OCI-LY3 (cell line): ENCODE measurements at regions not wholly inside any gene's neighbourhood (a gene's known extent, or its start where the extent isn't known, plus 50 kb on each side); places are given as distances from the start of the nearest gene placed in this dataset.
A peak's percentile ranks its signal among the peaks of the same experiment; 100 is the strongest.

Source experiments
- H2AFZ ChIP-seq: fragments of 200-600, 300-600 bp; shearing (Covaris generic); 2 replicates; pipeline ENCODE4 v1.6.0; 2014; ENCODE audit warnings: antibody characterized with exemption, low read depth, low read length
- H3K27ac ChIP-seq: fragments of 200-600, 300-600 bp; sonication (generic); 2 replicates; pipeline ENCODE4 v1.5.1; 2014; ENCODE audit warnings: mild to moderate bottlenecking, low read length, moderate library complexity, mixed read lengths
- H3K27me3 ChIP-seq: fragments of 200-600, 300-600 bp; sonication (generic); 2 replicates; pipeline ENCODE4 v1.6.1; 2014; ENCODE audit warnings: low read depth, low read length, mixed read lengths
- H3K36me3 ChIP-seq: fragments of 200-600, 300-600 bp; sonication (generic); replicated peaks from 2 replicates; pipeline ENCODE3; 2014; ENCODE audit warnings: low read depth, low read length, mixed read lengths
- H3K4me1 ChIP-seq: fragments of 300-600, 200-600 bp; sonication (generic); 2 replicates; pipeline ENCODE4 v1.6.1; 2014; ENCODE audit warnings: low read length, mixed read lengths
- H3K4me2 ChIP-seq: fragments of 200-600, 300-600 bp; sonication (generic); 2 replicates; pipeline ENCODE4 v1.6.1; 2014; ENCODE audit warnings: low read length, mixed read lengths
- H3K4me3 ChIP-seq: fragments of 300-600, 200-600 bp; sonication (generic); 2 replicates; pipeline ENCODE4 v1.5.1; 2014; ENCODE audit warnings: antibody characterized with exemption, mild to moderate bottlenecking, low read length, moderate library complexity
- H3K79me2 ChIP-seq: fragments of 300-600, 200-600 bp; shearing (Covaris generic); 2 replicates; pipeline ENCODE4 v1.6.1; 2014; ENCODE audit warnings: mild to moderate bottlenecking, low read length, mixed read lengths
- H3K9ac ChIP-seq: fragments of 300-600, 200-600 bp; shearing (Covaris generic); 2 replicates; pipeline ENCODE4 v1.6.0; 2014; ENCODE audit warnings: mild to moderate bottlenecking, low read length, moderate library complexity
- H3K9me3 ChIP-seq: fragments of 200-600, 300-600 bp; shearing (Covaris generic); 2 replicates; pipeline ENCODE4 v1.6.1; 2014; ENCODE audit warnings: low read length, mixed read lengths; ENCODE audit not compliant: insufficient read depth
- H4K20me1 ChIP-seq: fragments of 200-600, 300-600 bp; sonication (generic); 2 replicates; pipeline ENCODE4 v1.6.1; 2016; ENCODE audit warnings: low read length, mixed read lengths; ENCODE audit not compliant: insufficient read depth
- EZH2phosphoT487 ChIP-seq: fragments of 200-600 bp; shearing (Covaris generic); IDR thresholded peaks from 2 replicates; pipeline ENCODE4 v1.6.1; 2018; ENCODE audit warnings: antibody characterized with exemption, mixed run types, low read depth
- TF ChIP-seq, protein P1 (sequence below): fragments of 200-600, 300-600 bp; sonication (generic); IDR thresholded peaks from 2 replicates; pipeline ENCODE4 v1.5.1; 2014; ENCODE audit warnings: antibody characterized with exemption, low read length, low read depth

DNA sequence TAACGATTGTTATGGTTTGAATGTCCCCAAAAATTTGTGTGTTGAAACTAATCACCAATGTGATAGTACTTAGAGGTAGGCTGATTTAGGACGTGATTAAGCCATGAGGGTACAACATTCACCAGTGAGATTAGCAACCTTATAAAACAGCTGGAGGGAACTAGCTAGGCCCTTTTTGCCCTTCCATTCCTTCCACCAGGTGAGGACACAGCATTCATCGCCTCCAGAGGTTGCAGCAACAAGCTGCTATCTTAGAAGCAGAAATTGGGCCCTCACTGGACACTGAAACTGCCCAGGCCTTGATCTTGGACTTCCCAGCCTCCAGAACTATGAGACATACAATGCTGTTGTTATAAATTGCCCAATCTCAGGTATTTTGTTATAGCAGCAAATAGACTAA is 340.7 kb upstream of the JARID2 start:
- peaks cover 20% of the 10 kb centered on the region for H3K4me1 ChIP-seq

DNA sequence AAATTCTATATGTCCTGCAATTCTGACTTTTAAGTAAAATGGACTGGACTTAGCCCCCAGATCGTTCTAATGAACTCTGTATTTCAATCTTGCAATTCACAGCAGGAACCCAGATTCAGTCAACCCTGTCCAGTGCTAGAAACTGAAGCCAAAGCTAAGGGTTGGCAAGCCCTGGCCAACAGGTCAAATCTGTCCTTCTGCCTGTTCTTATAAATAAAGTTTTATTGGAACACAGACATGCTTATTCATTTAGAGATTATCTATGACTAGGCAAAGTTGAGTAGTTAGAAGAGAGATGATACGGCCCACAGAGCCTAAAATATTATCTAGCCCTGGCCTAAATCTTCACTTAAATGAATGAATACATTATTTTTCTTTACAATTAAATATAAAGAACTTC is 339.2 kb upstream of the JARID2 start:
- H3K27me3 ChIP-seq = no peaks in the 10 kb centered on the region
- H3K27ac ChIP-seq = no peak overlapping the region
- no peaks in the 10 kb centered on the region for H3K36me3 ChIP-seq
- H2AFZ ChIP-seq = no peak overlapping the region
- no peak overlapping the region for H3K9ac ChIP-seq
- no peak overlapping the region for H3K4me3 ChIP-seq
- no peaks in the 10 kb centered on the region for H3K9me3 ChIP-seq
- H4K20me1 ChIP-seq = no peaks in the 10 kb centered on the region
- H3K4me1 ChIP-seq = peaks cover 34% of the 10 kb centered on the region
- no peak overlapping the region for H3K4me2 ChIP-seq
- no peak for TF ChIP-seq EZH2phosphoT487
- TF ChIP-seq, protein P1, sequence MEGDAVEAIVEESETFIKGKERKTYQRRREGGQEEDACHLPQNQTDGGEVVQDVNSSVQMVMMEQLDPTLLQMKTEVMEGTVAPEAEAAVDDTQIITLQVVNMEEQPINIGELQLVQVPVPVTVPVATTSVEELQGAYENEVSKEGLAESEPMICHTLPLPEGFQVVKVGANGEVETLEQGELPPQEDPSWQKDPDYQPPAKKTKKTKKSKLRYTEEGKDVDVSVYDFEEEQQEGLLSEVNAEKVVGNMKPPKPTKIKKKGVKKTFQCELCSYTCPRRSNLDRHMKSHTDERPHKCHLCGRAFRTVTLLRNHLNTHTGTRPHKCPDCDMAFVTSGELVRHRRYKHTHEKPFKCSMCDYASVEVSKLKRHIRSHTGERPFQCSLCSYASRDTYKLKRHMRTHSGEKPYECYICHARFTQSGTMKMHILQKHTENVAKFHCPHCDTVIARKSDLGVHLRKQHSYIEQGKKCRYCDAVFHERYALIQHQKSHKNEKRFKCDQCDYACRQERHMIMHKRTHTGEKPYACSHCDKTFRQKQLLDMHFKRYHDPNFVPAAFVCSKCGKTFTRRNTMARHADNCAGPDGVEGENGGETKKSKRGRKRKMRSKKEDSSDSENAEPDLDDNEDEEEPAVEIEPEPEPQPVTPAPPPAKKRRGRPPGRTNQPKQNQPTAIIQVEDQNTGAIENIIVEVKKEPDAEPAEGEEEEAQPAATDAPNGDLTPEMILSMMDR = no peak
- no peaks in the 10 kb centered on the region for H3K79me2 ChIP-seq

More for the DNA sequence above, 340.7 kb upstream of the JARID2 start:
- Histone ChIP-seq H3K27me3 (no peaks in the 10 kb centered on the region), H4K20me1 (no peaks in the 10 kb centered on the region), H3K9me3 (no peaks in the 10 kb centered on the region), H3K9ac (no peak overlapping the region), H3K4me3 (no peak overlapping the region), H3K27ac (no peak overlapping the region), H3K36me3 (no peaks in the 10 kb centered on the region), H3K4me2 (no peak overlapping the region), H2AFZ (no peak overlapping the region), H3K79me2 (no peaks in the 10 kb centered on the region)
- no peak for TF ChIP-seq EZH2phosphoT487
- TF ChIP-seq, protein P1 = no peak

DNA sequence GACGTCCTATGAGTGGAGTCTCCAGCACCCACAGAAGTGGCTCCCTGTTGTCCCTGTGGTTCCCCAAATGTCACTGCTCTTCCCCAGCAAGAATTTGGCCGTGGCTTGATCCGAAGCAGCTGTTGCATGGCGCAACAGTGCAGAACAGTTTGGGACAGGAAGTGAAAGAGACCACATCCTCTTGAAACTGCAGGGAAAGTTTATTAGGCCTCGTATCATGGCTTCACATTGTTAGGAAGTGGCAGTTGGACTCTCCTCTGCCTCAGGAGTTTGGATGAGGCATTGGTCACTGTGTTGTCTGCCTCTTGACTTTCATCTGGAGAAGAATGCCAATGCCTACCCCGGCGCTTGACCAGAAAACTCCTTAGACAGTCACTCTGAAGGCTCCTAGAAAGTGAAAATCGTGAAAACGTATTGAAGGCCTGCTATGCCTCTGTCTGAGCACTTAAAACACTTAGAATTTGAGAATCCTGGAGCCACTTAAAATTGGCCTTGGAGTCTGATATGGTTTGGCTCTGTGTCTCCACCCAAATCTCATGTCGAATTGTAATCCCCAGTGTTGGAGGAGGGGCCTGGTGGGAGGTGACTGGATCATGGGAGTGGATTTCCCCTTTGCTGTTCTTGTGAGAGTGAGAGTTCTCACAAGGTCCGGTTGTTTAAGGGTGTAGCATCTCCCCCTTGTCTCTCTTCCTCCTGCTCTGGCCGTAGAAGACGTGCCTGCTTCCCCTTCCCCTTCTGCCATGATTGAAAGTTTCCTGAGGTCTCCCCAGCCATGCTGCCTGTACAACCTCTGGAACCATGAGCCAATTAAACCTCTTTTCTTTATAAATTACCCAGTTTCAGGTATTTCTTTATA is 334.9 kb upstream of the JARID2 start:
- H2AFZ ChIP-seq = no peak overlapping the region
- no peak for TF ChIP-seq EZH2phosphoT487
- TF ChIP-seq, protein P1 = no peak

DNA sequence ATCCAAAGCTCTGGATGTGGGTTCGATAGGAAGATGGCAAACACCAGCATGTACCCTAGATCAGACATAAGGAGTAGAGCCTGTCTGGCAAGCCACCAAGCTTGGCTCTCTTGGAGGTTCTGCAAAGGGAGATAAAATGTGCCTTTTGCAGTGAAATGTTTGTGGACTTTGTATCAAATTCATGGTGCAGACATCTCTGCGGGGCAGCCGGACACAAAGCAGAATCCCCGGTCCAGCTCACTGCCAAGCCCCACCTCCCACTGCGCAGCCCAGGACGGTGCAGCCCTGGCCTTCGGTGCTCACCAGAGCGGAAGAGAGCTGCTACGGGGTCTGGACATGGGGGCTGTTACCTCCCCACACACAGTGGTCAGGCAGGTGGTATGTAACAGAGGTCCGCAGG is 333.6 kb upstream of the JARID2 start:
- H2AFZ ChIP-seq = no peak overlapping the region
- no peak for TF ChIP-seq EZH2phosphoT487
- TF ChIP-seq, protein P1 = no peak
- no peak overlapping the region for H3K4me2 ChIP-seq
- H3K79me2 ChIP-seq = no peaks in the 10 kb centered on the region
- H3K9me3 ChIP-seq = no peaks in the 10 kb centered on the region
- H4K20me1 ChIP-seq = no peaks in the 10 kb centered on the region
- peaks cover 33% of the 10 kb centered on the region for H3K4me1 ChIP-seq
- no peaks in the 10 kb centered on the region for H3K36me3 ChIP-seq
- H3K27ac ChIP-seq = no peak overlapping the region
- H3K27me3 ChIP-seq = no peaks in the 10 kb centered on the region
- no peak overlapping the region for H3K4me3 ChIP-seq
- H3K9ac ChIP-seq = no peak overlapping the region

More for the DNA sequence above, 334.9 kb upstream of the JARID2 start:
- Histone ChIP-seq H3K79me2 (no peaks in the 10 kb centered on the region), H3K9me3 (no peaks in the 10 kb centered on the region), H3K4me3 (peak overlapping the region; percentile 63), H3K4me1 (peaks cover 40% of the 10 kb centered on the region), H3K27ac (peak overlapping the region; percentile 89), H3K27me3 (no peaks in the 10 kb centered on the region), H3K4me2 (peak overlapping the region; percentile 83), H3K36me3 (no peaks in the 10 kb centered on the region), H4K20me1 (no peaks in the 10 kb centered on the region), H3K9ac (peak overlapping the region; percentile 67; the same call in 1 of the 2 replicates)
